ENCODE measurements at regions not wholly inside any gene's neighbourhood (a gene's known extent, or its start where the extent isn't known, plus 50 kb on each side); places are given as distances from the start of the nearest gene placed in this dataset.

- no peaks in the 10 kb centered on the region for H3K36me3 ChIP-seq (replicated peaks in 1 of 2; ENCODE audit: control insufficient read depth in 1 of 2, insufficient read depth in 2 of 2, low read length in 2 of 2)
- CTCF ChIA-PET (ENCODE audit: low intra/inter-chr PET ratio, low total read pairs), result no interaction called here
- H3K27me3 ChIP-seq (ENCODE audit: control insufficient read depth in 1 of 2, insufficient read depth in 2 of 2, low read length in 2 of 2), result no peaks in the 10 kb centered on the region
- H3K9me3 ChIP-seq (ENCODE audit: low read length), result no peaks in the 10 kb centered on the region
- no peak for FAIRE-seq
- no peak overlapping the region for H3K4me3 ChIP-seq (replicated peaks in 1 of 3; ENCODE audit: insufficient read depth in 1 of 3, low read depth in 2 of 3, low read length in 3 of 3)
- H3K4me1 ChIP-seq (ENCODE audit: insufficient read depth, low read length), result no peaks in the 10 kb centered on the region
- no peaks in the 10 kb centered on the region for H4K20me1 ChIP-seq (ENCODE audit: insufficient read depth, low read length)
- 4% methylated on average over 9 of the region's 9 CpGs for WGBS (ENCODE audit: low lambda C conversion rate)
- no peak for TF ChIP-seq TRAFD1 (CRISPR knock-in tag; IDR thresholded peaks at IDR 0.05; ENCODE audit: borderline replicate concordance)
- no peak for TF ChIP-seq ZFP36L1 (CRISPR knock-in tag; IDR thresholded peaks at IDR 0.05)
- TF ChIP-seq ZNF256 (CRISPR knock-in tag; conservative IDR thresholded peaks at IDR 0.05), result no peak
- TF ChIP-seq YEATS2 (CRISPR knock-in tag; IDR thresholded peaks at IDR 0.05; ENCODE audit: borderline replicate concordance), result no peak
- TF ChIP-seq ZNF597 (CRISPR knock-in tag; IDR thresholded peaks at IDR 0.05), result no peak
- H3K27ac ChIP-seq (ENCODE audit: extremely low read length, insufficient read depth, low read length), result no peak overlapping the region
- ATAC-seq, result no peak
- H3K79me2 ChIP-seq (ENCODE audit: insufficient read depth, low read length), result no peaks in the 10 kb centered on the region
- no peak overlapping the region for H3K9ac ChIP-seq (ENCODE audit: insufficient read depth, low read depth, low read length)
- no peak for DNase-seq (ENCODE audit: low spot score)
- POLR2A ChIA-PET, result no interaction called here
- H3K4me2 ChIP-seq (ENCODE audit: low read depth, low read length), result no peak overlapping the region
- BruUV-seq (replicated peaks), result no TSS peak
- intact Hi-C loops (cut with micrococcal nuclease; ENCODE audit: unreplicated experiment) (no loop called here), in situ Hi-C loops (cut with HindIII; ENCODE audit: extremely low pct_ligation_motif_present, low pct_unique_long_range_greater_than_20kb) (loop anchor here (5.0 to 25.0 kb wide), 2 partner anchors 188 to 558 kb away; no protein-coding TSS in a partner anchor)
- H2AFZ ChIP-seq (ENCODE audit: low read length), result no peak overlapping the region
These were observed 220.0 kb upstream of the ADAMTSL1 start for GRCh38 chr9:18253950-18254349.

GRCh38 chr9:18255158-18255629 lies 218.8 kb upstream of the ADAMTSL1 start:
- DNase-seq (ENCODE audit: low spot score), result peak; percentile 67
- Histone ChIP-seq H3K79me2 (ENCODE audit: insufficient read depth, low read length) (no peaks in the 10 kb centered on the region), H4K20me1 (ENCODE audit: insufficient read depth, low read length) (no peaks in the 10 kb centered on the region), H3K9ac (ENCODE audit: insufficient read depth, low read depth, low read length) (no peak overlapping the region), H3K4me3 (replicated peaks in 1 of 3; ENCODE audit: insufficient read depth in 1 of 3, low read depth in 2 of 3, low read length in 3 of 3) (no peak overlapping the region), H3K4me1 (ENCODE audit: insufficient read depth, low read length) (no peaks in the 10 kb centered on the region), H2AFZ (ENCODE audit: low read length) (no peak overlapping the region), H3K27ac (ENCODE audit: extremely low read length, insufficient read depth, low read length) (no peak overlapping the region), H3K36me3 (replicated peaks in 1 of 2; ENCODE audit: control insufficient read depth in 1 of 2, insufficient read depth in 2 of 2, low read length in 2 of 2) (no peaks in the 10 kb centered on the region), H3K9me3 (ENCODE audit: low read length) (no peaks in the 10 kb centered on the region), H3K27me3 (ENCODE audit: control insufficient read depth in 1 of 2, insufficient read depth in 2 of 2, low read length in 2 of 2) (no peaks in the 10 kb centered on the region), H3K4me2 (ENCODE audit: low read depth, low read length) (no peak overlapping the region)
- ChIA-PET POLR2A (no interaction called here), CTCF (ENCODE audit: low intra/inter-chr PET ratio, low total read pairs) (interaction anchor here (1.9 to 2.2 kb wide), 2 partner anchors 187 to 773 kb away, joined by 13 to 24 read pairs; no protein-coding TSS in a partner anchor)
- BruUV-seq (replicated peaks), result no TSS peak
- intact Hi-C loops (cut with micrococcal nuclease; ENCODE audit: unreplicated experiment), result loop anchor here (1.0 kb wide), 3 partner anchors 187 to 774 kb away; no protein-coding TSS in a partner anchor
- under 1% methylated on average over 9 of the region's 9 CpGs for WGBS (ENCODE audit: low lambda C conversion rate)
- peak; percentile 89 for ATAC-seq
- in situ Hi-C loops (cut with HindIII; ENCODE audit: extremely low pct_ligation_motif_present, low pct_unique_long_range_greater_than_20kb), result loop anchor here (5.0 to 25.0 kb wide), 2 partner anchors 557 to 772 kb away; no protein-coding TSS in a partner anchor
- FAIRE-seq, result peak; percentile 65
- peak; percentile 49; the same call in 1 of the 2 replicates for TF ChIP-seq RAD21 (CRISPR knock-in tag; IDR thresholded peaks at IDR 0.05)
- TF ChIP-seq STAG1 (CRISPR knock-in tag; IDR thresholded peaks at IDR 0.05), result peak; percentile 86
- 0 out of 4 replicates have a peak, but pooled peaks of 1 of the 2 experiments have one; percentile 30 for TF ChIP-seq KLF16 (CRISPR knock-in tag; IDR thresholded peaks at IDR 0.05)
- no peak for TF ChIP-seq CCAR2 (optimal IDR thresholded peaks at IDR 0.05; ENCODE audit: low read depth, low read length)
- peak; percentile 69 for TF ChIP-seq SMC3 (IDR thresholded peaks at IDR 0.05; ENCODE audit: low read length)
- TF ChIP-seq CTCF (CRISPR knock-in tag; IDR thresholded peaks at IDR 0.05), result peak; percentile 84
- TF ChIP-seq ZNF564 (CRISPR knock-in tag; IDR thresholded peaks at IDR 0.05), result no peak

Data from HepG2 (cell line).